ENCODE measurements at regions not wholly inside any gene's neighbourhood (a gene's known extent, or its start where the extent isn't known, plus 50 kb on each side); places are given as distances from the start of the nearest gene placed in this dataset.

- no peak for DNase-seq
- Mint-ChIP-seq H3K36me3 (ENCODE audit: low read depth) (no peaks in the 10 kb centered on the region), H3K27me3 (peaks cover 8% of the 10 kb centered on the region), H3K9me3 (peaks cover 8% of the 10 kb centered on the region), H3K4me1 (ENCODE audit: low read depth) (no peaks in the 10 kb centered on the region), H3K4me3 (no peak overlapping the region), H3K27ac (no peak overlapping the region)
- H3K36me3 ChIP-seq (ENCODE audit: insufficient read depth, low read length): no peaks in the 10 kb centered on the region
- no peaks in the 10 kb centered on the region for H3K4me1 ChIP-seq (ENCODE audit: insufficient read depth, low read length)
- ChIA-PET POLR2A (no interaction called here), CTCF (no interaction called here)
- no peak overlapping the region for H3K4me3 ChIP-seq (ENCODE audit: low read length)
- intact Hi-C loops (cut with DNase I, micrococcal nuclease): no loop called here
- no peak for ATAC-seq (ENCODE audit: poor library complexity)
- H3K27ac ChIP-seq (ENCODE audit: low read depth in 1 of 2, low read length in 2 of 2): no peak overlapping the region
- no peak for TF ChIP-seq CTCF (IDR thresholded peaks at IDR 0.05)
- peaks cover 0 to 2% of the 10 kb centered on the region in 2 experiments for H3K27me3 ChIP-seq (ENCODE audit: control insufficient read depth in 1 of 2, insufficient read depth in 2 of 2, low read length in 2 of 2)
- H3K9me3 ChIP-seq (ENCODE audit: control insufficient read depth in 1 of 2, insufficient read depth in 1 of 2, low read length in 2 of 2): no peaks in the 10 kb centered on the region
These were observed 858.1 kb downstream of the MAFB start for GRCh38 chr20:39830903-39831302.

GRCh38 chr20:39829661-39830060 is 859.4 kb downstream of the MAFB start:
- H3K27ac Mint-ChIP-seq: no peak overlapping the region
- POLR2A ChIA-PET: no interaction called here
- intact Hi-C loops (cut with DNase I, micrococcal nuclease): no loop called here

GRCh38 chr20:39829256-39829655 is 859.8 kb downstream of the MAFB start:
- intact Hi-C loops (cut with DNase I, micrococcal nuclease): no loop called here
- Histone ChIP-seq H3K4me1 (ENCODE audit: insufficient read depth, low read length) (no peaks in the 10 kb centered on the region), H3K36me3 (ENCODE audit: insufficient read depth, low read length) (no peaks in the 10 kb centered on the region), H3K9me3 (ENCODE audit: control insufficient read depth in 1 of 2, insufficient read depth in 1 of 2, low read length in 2 of 2) (no peaks in the 10 kb centered on the region), H3K27me3 (ENCODE audit: control insufficient read depth in 1 of 2, insufficient read depth in 2 of 2, low read length in 2 of 2) (peaks cover 0 to 2% of the 10 kb centered on the region in 2 experiments), H3K27ac (ENCODE audit: low read depth in 1 of 2, low read length in 2 of 2) (no peak overlapping the region), H3K4me3 (ENCODE audit: low read length) (no peak overlapping the region)
- H3K36me3 Mint-ChIP-seq (ENCODE audit: low read depth): no peaks in the 10 kb centered on the region
- H3K27me3 Mint-ChIP-seq: peaks cover 13% of the 10 kb centered on the region
- DNase-seq (no peak), ATAC-seq (ENCODE audit: poor library complexity) (no peak)
- CTCF ChIA-PET: no interaction called here
- no peak overlapping the region for H3K4me3 Mint-ChIP-seq
- TF ChIP-seq CTCF (IDR thresholded peaks at IDR 0.05): no peak
- no peaks in the 10 kb centered on the region for H3K4me1 Mint-ChIP-seq (ENCODE audit: low read depth)
- H3K27ac Mint-ChIP-seq: no peak overlapping the region
- H3K9me3 Mint-ChIP-seq: peaks cover 10% of the 10 kb centered on the region
- POLR2A ChIA-PET: no interaction called here

More at GRCh38 chr20:39829661-39830060, 859.4 kb downstream of the MAFB start:
- CTCF ChIA-PET: no interaction called here
- Histone ChIP-seq H3K27ac (ENCODE audit: low read depth in 1 of 2, low read length in 2 of 2) (no peak overlapping the region), H3K4me3 (ENCODE audit: low read length) (no peak overlapping the region), H3K9me3 (ENCODE audit: control insufficient read depth in 1 of 2, insufficient read depth in 1 of 2, low read length in 2 of 2) (no peaks in the 10 kb centered on the region), H3K36me3 (ENCODE audit: insufficient read depth, low read length) (no peaks in the 10 kb centered on the region), H3K4me1 (ENCODE audit: insufficient read depth, low read length) (no peaks in the 10 kb centered on the region), H3K27me3 (ENCODE audit: control insufficient read depth in 1 of 2, insufficient read depth in 2 of 2, low read length in 2 of 2) (peaks cover 0 to 2% of the 10 kb centered on the region in 2 experiments)
- ATAC-seq (ENCODE audit: poor library complexity) (no peak), DNase-seq (no peak)
- no peak for TF ChIP-seq CTCF (IDR thresholded peaks at IDR 0.05)
- Mint-ChIP-seq H3K9me3 (peaks cover 10% of the 10 kb centered on the region), H3K4me3 (no peak overlapping the region), H3K27me3 (peaks cover 13% of the 10 kb centered on the region), H3K4me1 (ENCODE audit: low read depth) (no peaks in the 10 kb centered on the region), H3K36me3 (ENCODE audit: low read depth) (no peaks in the 10 kb centered on the region)
